Inflammatory macrophage treated with lipopolysaccharide for 1 hour (primary cell): ENCODE measurements at regions not wholly inside any gene's neighbourhood (a gene's known extent, or its start where the extent isn't known, plus 50 kb on each side); places are given as distances from the start of the nearest gene placed in this dataset.
"Not testable (repeated sequence)": the region's sequence is repeated elsewhere in the genome, so short reads cannot be mapped to it uniquely, and the experiment has no call there.

Source experiments
- DNase-seq, 2 donors: peaks; one replicate each; pipeline ENCODE4 v3.0.0-alpha.2; 2020 to 2022

GRCh38 chr6:140202964-140203515, 828.6 kb upstream of the CITED2 start:
- DNase-seq = no peak

- no peak for DNase-seq
Observed at GRCh38 chr6:140201787-140202458, 827.5 kb upstream of the CITED2 start.

- DNase-seq = no peak
Observed at GRCh38 chr6:140193269-140193668, 818.8 kb upstream of the CITED2 start.

- DNase-seq = no peak
Observed at GRCh38 chr6:140192018-140192417, 817.6 kb upstream of the CITED2 start.

- not testable (repeated sequence) for DNase-seq
Observed at GRCh38 chr6:140189263-140189662, 814.8 kb upstream of the CITED2 start.

GRCh38 chr6:140185991-140186390, 811.5 kb upstream of the CITED2 start:
- no peak for DNase-seq

- no peak for DNase-seq
Observed at GRCh38 chr6:140183881-140184280, 809.4 kb upstream of the CITED2 start.

GRCh38 chr6:140182821-140183220, 808.4 kb upstream of the CITED2 start:
- no peak for DNase-seq

- no peak for DNase-seq
Observed at GRCh38 chr6:140181876-140182275, 807.4 kb upstream of the CITED2 start.

- DNase-seq = no peak
Observed at GRCh38 chr6:140180306-140180705, 805.9 kb upstream of the CITED2 start.

GRCh38 chr6:140178935-140179334, 804.5 kb upstream of the CITED2 start:
- no peak for DNase-seq

GRCh38 chr6:140178520-140178919, 804.1 kb upstream of the CITED2 start:
- DNase-seq = no peak

- no peak for DNase-seq
Observed at GRCh38 chr6:140176306-140176705, 801.9 kb upstream of the CITED2 start.

- DNase-seq = no peak
Observed at GRCh38 chr6:140175486-140175885, 801.0 kb upstream of the CITED2 start.

GRCh38 chr6:140174524-140174923, 800.1 kb upstream of the CITED2 start:
- DNase-seq = no peak

- DNase-seq = no peak
Observed at GRCh38 chr6:140168365-140168764, 793.9 kb upstream of the CITED2 start.

- no peak for DNase-seq
Observed at GRCh38 chr6:140160909-140161308, 786.5 kb upstream of the CITED2 start.

GRCh38 chr6:140160494-140160893, 786.0 kb upstream of the CITED2 start:
- no peak for DNase-seq

- DNase-seq = no peak
Observed at GRCh38 chr6:140156131-140156530, 781.7 kb upstream of the CITED2 start.

- no peak for DNase-seq
Observed at GRCh38 chr6:140155451-140156126, 781.1 kb upstream of the CITED2 start.

- no peak for DNase-seq
Observed at GRCh38 chr6:140153703-140154102, 779.3 kb upstream of the CITED2 start.

- not testable (repeated sequence) for DNase-seq
Observed at GRCh38 chr6:140147825-140148814, 773.7 kb upstream of the CITED2 start.

- no peak for DNase-seq
Observed at GRCh38 chr6:140140891-140141290, 766.4 kb upstream of the CITED2 start.
